GM12878 (cell line): ENCODE measurements at regions not wholly inside any gene's neighbourhood (a gene's known extent, or its start where the extent isn't known, plus 50 kb on each side); places are given as distances from the start of the nearest gene placed in this dataset.

Experiments used
- ASH2L ChIP-seq: fragments of 300-600, 200-600 bp; sonication (generic); IDR thresholded peaks from 2 replicates; pipeline ENCODE4 v1.6.1; 2017; ENCODE audit warnings: low read depth, mild to moderate bottlenecking, borderline replicate concordance
- CBFB ChIP-seq: IDR thresholded peaks from 2 replicates; pipeline ENCODE4 v1.6.1; 2016; ENCODE audit warnings: antibody characterized with exemption, low read depth
- CREB1 ChIP-seq: IDR thresholded peaks from 2 replicates; pipeline ENCODE4 v1.6.1; 2012; ENCODE audit warnings: low read depth, mild to moderate bottlenecking, inconsistent platforms
- EP300 ChIP-seq, 2 experiments: fragments of 150-350 bp in 1 of 2; IDR thresholded peaks; 2 replicates each; pipeline ENCODE4 v1.6.1; 2011 to 2012; ENCODE audit warnings: low read depth in 2 of 2, low read length in 2 of 2, borderline replicate concordance in 1 of 2, improper control_type of control experiment in 1 of 2, inconsistent platforms in 1 of 2; ENCODE audit not compliant: control insufficient read depth in 1 of 2
- IKZF1 ChIP-seq: fragments of 450-650 bp; conservative IDR thresholded peaks from 2 replicates; pipeline ENCODE4 v1.6.1; 2017; ENCODE audit warnings: antibody characterized with exemption, mild to moderate bottlenecking
- IKZF2 ChIP-seq, 2 experiments: fragments of 450-650 bp; IDR thresholded peaks; 2 replicates each; pipeline ENCODE4 v1.6.1; 2017; ENCODE audit warnings: mild to moderate bottlenecking in 2 of 2, moderate library complexity in 2 of 2
- IRF4 ChIP-seq: IDR thresholded peaks from 2 replicates; pipeline ENCODE4 v1.6.1; 2011; ENCODE audit warnings: low read depth, low read length
- IRF5 ChIP-seq: fragments of 450-650 bp; IDR thresholded peaks from 2 replicates; pipeline ENCODE4 v1.6.1; 2017; ENCODE audit warnings: borderline replicate concordance
- KDM1A ChIP-seq: fragments of 200-600 bp; sonication (generic); IDR thresholded peaks from 2 replicates; pipeline ENCODE4 v1.6.1; 2016; ENCODE audit warnings: borderline replicate concordance
- MEF2B ChIP-seq: fragments of 450-650 bp; IDR thresholded peaks from 2 replicates; pipeline ENCODE4 v1.6.1; 2018; ENCODE audit warnings: mild to moderate bottlenecking, moderate library complexity; ENCODE audit not compliant: partially characterized antibody, poor library complexity, severe bottlenecking
- MLLT1 ChIP-seq: fragments of 450-650 bp; IDR thresholded peaks from 2 replicates; pipeline ENCODE4 v1.6.1; 2016; ENCODE audit warnings: mild to moderate bottlenecking
- MXI1 ChIP-seq: fragments of 150-350 bp; IDR thresholded peaks from 2 replicates; pipeline ENCODE4 v1.6.1; 2011; ENCODE audit warnings: low read depth, mild to moderate bottlenecking, inconsistent platforms, low read length, improper control_type of control experiment
- NBN ChIP-seq: fragments of 450-650 bp; IDR thresholded peaks from 2 replicates; pipeline ENCODE4 v1.6.1; 2016
- PBX3 ChIP-seq: IDR thresholded peaks from 2 replicates; pipeline ENCODE4 v1.6.1; 2011; ENCODE audit warnings: mild to moderate bottlenecking, low read depth, low read length, moderate library complexity; ENCODE audit not compliant: insufficient replicate concordance
- PRDM15 ChIP-seq: fragments of 450-650 bp; formaldehyde crosslinking; IDR thresholded peaks from 2 replicates; pipeline ENCODE4 v1.4.0; 2020; ENCODE audit warnings: mild to moderate bottlenecking, moderate library complexity
- RFX5 ChIP-seq: IDR thresholded peaks from 2 replicates; pipeline ENCODE4 v1.6.1; 2011; ENCODE audit warnings: low read depth, low read length, improper control_type of control experiment
- SMAD1 ChIP-seq: fragments of 450-650 bp; IDR thresholded peaks from 2 replicates; pipeline ENCODE4 v1.6.1; 2018; ENCODE audit warnings: mild to moderate bottlenecking, low read depth; ENCODE audit not compliant: partially characterized antibody
- ZNF24 ChIP-seq: fragments of 450-650 bp; IDR thresholded peaks from 2 replicates; pipeline ENCODE4 v1.6.1; 2017; ENCODE audit warnings: antibody characterized with exemption, mild to moderate bottlenecking
- ZNF687 ChIP-seq: fragments of 450-650 bp; IDR thresholded peaks from 2 replicates; pipeline ENCODE4 v1.6.1; 2017; ENCODE audit warnings: mild to moderate bottlenecking, moderate library complexity

GRCh38 chr1:116232989-116233514 lies 121.9 kb downstream of the MAB21L3 start (continued):
- TF ChIP-seq PRDM15 (CRISPR knock-in tag): no peak
- no peak for TF ChIP-seq PBX3
- no peak for TF ChIP-seq CBFB
- TF ChIP-seq IRF5: no peak
- peak; percentile 75 for TF ChIP-seq IKZF1
- TF ChIP-seq CREB1: no peak
- no peak for TF ChIP-seq SMAD1
- TF ChIP-seq RFX5: no peak
- no peak for TF ChIP-seq ZNF687
- TF ChIP-seq EP300 (IDR thresholded peaks at IDR 0.05; ENCODE audit: borderline replicate concordance in 1 of 2, control insufficient read depth in 1 of 2, low read depth in 2 of 2, low read length in 2 of 2): no peak
- no peak for TF ChIP-seq NBN
- TF ChIP-seq ZNF24: no peak
- TF ChIP-seq KDM1A: no peak
- peak; percentile 88 for TF ChIP-seq MEF2B
- TF ChIP-seq MLLT1: no peak
- peak; percentile 47 to 58; a peak in 2 of 4 replicates for TF ChIP-seq IKZF2 (IDR thresholded peaks at IDR 0.05)
- TF ChIP-seq MXI1: peak; percentile 23; the same call in 1 of the 2 replicates
- TF ChIP-seq ASH2L: no peak
- no peak for TF ChIP-seq IRF4
